ENCODE measurements at regions not wholly inside any gene's neighbourhood (a gene's known extent, or its start where the extent isn't known, plus 50 kb on each side); places are given as distances from the start of the nearest gene placed in this dataset.
A peak's percentile ranks its signal among the peaks of the same experiment; 100 is the strongest.

DNA sequence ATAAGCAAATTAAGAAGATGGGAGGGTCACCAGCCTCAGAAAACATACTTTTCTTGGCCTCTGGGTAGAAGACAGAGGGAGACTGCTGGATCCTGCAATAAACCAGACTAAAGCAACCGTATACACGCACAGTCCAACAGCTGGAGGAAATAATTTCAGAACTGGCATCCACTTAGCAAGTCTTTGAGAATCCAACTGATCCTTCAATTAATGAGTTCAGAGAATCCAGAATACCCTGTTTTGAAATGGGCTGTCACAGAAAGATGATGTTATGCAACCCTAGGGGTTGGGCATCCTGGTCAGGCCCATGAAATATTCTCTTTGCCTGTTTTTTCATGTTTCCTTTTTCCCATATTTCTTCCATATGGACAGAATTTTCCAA, 134.0 kb upstream of the MAGI3 start:
- H3K27ac Mint-ChIP-seq (ENCODE audit: unreplicated experiment) = peak overlapping the region; percentile 72

DNA sequence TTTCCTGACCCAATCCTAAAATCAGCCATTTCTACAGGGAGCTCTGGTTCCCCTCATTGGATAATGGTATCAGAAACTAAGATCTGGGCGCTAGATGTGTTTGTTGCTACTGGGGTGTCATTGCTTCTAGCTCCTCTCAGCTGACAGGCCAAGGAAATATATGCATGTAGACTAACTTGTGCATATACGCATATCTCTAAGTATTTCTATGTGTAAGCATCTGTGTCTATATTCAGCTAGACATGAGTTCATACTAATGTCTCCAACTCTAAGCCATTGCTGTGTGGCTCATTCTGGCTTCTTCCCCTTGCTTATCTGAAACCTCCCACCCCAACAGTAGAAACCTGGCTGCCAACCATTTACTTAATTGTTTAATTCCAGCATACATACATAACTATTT, 130.3 kb upstream of the MAGI3 start:
- Mint-ChIP-seq H3K27me3 (ENCODE audit: unreplicated experiment) (no peaks in the 10 kb centered on the region), H3K27ac (ENCODE audit: unreplicated experiment) (no peak overlapping the region), H3K9me3 (ENCODE audit: low read depth, unreplicated experiment) (no peaks in the 10 kb centered on the region), H3K4me3 (ENCODE audit: low read depth, unreplicated experiment) (no peak overlapping the region), H3K36me3 (ENCODE audit: insufficient read depth, unreplicated experiment) (peaks cover 9% of the 10 kb centered on the region), H3K4me1 (ENCODE audit: low read depth, unreplicated experiment) (peaks cover 16% of the 10 kb centered on the region)
- intact Hi-C loops (cut with micrococcal nuclease; ENCODE audit: unreplicated experiment) = loop anchor here (5.0 kb wide), 2 partner anchors 47 to 192 kb away; no protein-coding TSS in a partner anchor
- CTCF ChIA-PET = no interaction called here
- no TSS peak for BruUV-seq (replicated peaks)
- no peak for DNase-seq
- TF ChIP-seq, protein P1, sequence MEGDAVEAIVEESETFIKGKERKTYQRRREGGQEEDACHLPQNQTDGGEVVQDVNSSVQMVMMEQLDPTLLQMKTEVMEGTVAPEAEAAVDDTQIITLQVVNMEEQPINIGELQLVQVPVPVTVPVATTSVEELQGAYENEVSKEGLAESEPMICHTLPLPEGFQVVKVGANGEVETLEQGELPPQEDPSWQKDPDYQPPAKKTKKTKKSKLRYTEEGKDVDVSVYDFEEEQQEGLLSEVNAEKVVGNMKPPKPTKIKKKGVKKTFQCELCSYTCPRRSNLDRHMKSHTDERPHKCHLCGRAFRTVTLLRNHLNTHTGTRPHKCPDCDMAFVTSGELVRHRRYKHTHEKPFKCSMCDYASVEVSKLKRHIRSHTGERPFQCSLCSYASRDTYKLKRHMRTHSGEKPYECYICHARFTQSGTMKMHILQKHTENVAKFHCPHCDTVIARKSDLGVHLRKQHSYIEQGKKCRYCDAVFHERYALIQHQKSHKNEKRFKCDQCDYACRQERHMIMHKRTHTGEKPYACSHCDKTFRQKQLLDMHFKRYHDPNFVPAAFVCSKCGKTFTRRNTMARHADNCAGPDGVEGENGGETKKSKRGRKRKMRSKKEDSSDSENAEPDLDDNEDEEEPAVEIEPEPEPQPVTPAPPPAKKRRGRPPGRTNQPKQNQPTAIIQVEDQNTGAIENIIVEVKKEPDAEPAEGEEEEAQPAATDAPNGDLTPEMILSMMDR (IDR thresholded peaks at IDR 0.05; ENCODE audit: unreplicated experiment) = no peak

More for the DNA sequence above, 134.0 kb upstream of the MAGI3 start:
- Mint-ChIP-seq H3K27me3 (ENCODE audit: unreplicated experiment) (no peaks in the 10 kb centered on the region), H3K9me3 (ENCODE audit: low read depth, unreplicated experiment) (no peaks in the 10 kb centered on the region), H3K4me1 (ENCODE audit: low read depth, unreplicated experiment) (peaks cover 27% of the 10 kb centered on the region), H3K4me3 (ENCODE audit: low read depth, unreplicated experiment) (no peak overlapping the region), H3K36me3 (ENCODE audit: insufficient read depth, unreplicated experiment) (peaks cover 9% of the 10 kb centered on the region)
- DNase-seq = no peak
- BruUV-seq (replicated peaks) = no TSS peak
- intact Hi-C loops (cut with micrococcal nuclease; ENCODE audit: unreplicated experiment) = loop anchor here (5.0 kb wide), 2 partner anchors 51 to 196 kb away; no protein-coding TSS in a partner anchor
- CTCF ChIA-PET = interaction anchor here (0.6 kb wide), 1 partner anchor 811 kb away, joined by 8 read pairs; no protein-coding TSS in a partner anchor
- TF ChIP-seq, protein P1 (IDR thresholded peaks at IDR 0.05; ENCODE audit: unreplicated experiment) = no peak

DNA sequence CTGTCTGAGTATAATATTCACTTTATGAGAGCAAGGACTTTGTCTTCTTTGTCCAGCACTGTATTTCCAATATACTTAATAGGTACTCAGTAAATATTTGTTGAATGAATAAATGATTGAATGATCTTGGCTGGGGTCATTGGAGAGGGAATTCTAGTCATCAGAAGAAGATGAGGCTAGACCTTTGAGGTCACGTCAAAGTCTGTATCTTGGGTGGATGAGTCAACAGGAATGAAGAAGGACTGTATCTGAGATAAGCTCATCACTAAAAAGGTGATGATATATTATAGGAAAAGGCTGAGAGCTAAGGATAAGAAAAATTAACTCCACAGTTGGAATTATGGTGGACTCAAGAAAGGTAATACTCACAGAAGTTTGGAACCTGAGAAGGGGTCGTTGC, 125.1 kb upstream of the MAGI3 start:
- no peak for DNase-seq
- intact Hi-C loops (cut with micrococcal nuclease; ENCODE audit: unreplicated experiment) = no loop called here
- Mint-ChIP-seq H3K36me3 (ENCODE audit: insufficient read depth, unreplicated experiment) (no peaks in the 10 kb centered on the region), H3K9me3 (ENCODE audit: low read depth, unreplicated experiment) (no peaks in the 10 kb centered on the region), H3K27ac (ENCODE audit: unreplicated experiment) (no peak overlapping the region), H3K4me1 (ENCODE audit: low read depth, unreplicated experiment) (no peaks in the 10 kb centered on the region), H3K4me3 (ENCODE audit: low read depth, unreplicated experiment) (no peak overlapping the region), H3K27me3 (ENCODE audit: unreplicated experiment) (no peaks in the 10 kb centered on the region)
- TF ChIP-seq, protein P1 (IDR thresholded peaks at IDR 0.05; ENCODE audit: unreplicated experiment) = no peak
- CTCF ChIA-PET = no interaction called here
- BruUV-seq (replicated peaks) = no TSS peak

DNA sequence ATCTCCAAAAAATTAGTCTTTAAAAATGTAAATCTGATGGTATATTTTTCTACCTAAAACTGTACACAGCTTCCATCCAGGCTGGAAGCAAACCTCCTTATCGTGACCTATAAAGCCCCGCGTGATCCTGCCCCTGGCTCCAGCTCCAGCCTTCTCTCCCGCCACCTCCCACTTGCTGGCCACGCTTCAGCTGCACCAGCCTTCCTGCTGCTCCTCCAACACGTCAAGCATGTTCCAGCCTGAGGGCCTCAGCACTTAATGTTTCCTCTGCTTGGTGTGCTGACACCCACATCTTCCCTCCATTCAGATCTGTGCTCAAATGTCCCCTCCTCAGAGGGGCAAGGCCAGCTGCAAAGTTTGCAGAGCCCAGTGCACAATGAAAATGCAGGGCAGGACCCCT, 123.5 kb upstream of the MAGI3 start:
- intact Hi-C loops (cut with micrococcal nuclease; ENCODE audit: unreplicated experiment) = no loop called here
- Mint-ChIP-seq H3K36me3 (ENCODE audit: insufficient read depth, unreplicated experiment) (no peaks in the 10 kb centered on the region), H3K9me3 (ENCODE audit: low read depth, unreplicated experiment) (no peaks in the 10 kb centered on the region), H3K27me3 (ENCODE audit: unreplicated experiment) (no peaks in the 10 kb centered on the region), H3K27ac (ENCODE audit: unreplicated experiment) (no peak overlapping the region), H3K4me1 (ENCODE audit: low read depth, unreplicated experiment) (no peaks in the 10 kb centered on the region), H3K4me3 (ENCODE audit: low read depth, unreplicated experiment) (no peak overlapping the region)
- CTCF ChIA-PET = no interaction called here
- DNase-seq = no peak
- no TSS peak for BruUV-seq (replicated peaks)
- TF ChIP-seq, protein P1 (IDR thresholded peaks at IDR 0.05; ENCODE audit: unreplicated experiment) = no peak

All from Calu3 (cell line).